Gastroesophageal sphincter (tissue), 4 donors: ENCODE measurements at regions not wholly inside any gene's neighbourhood (a gene's known extent, or its start where the extent isn't known, plus 50 kb on each side); places are given as distances from the start of the nearest gene placed in this dataset.

Experiments used
- ATAC-seq: fragments of 150-250 bp; one replicate; pipeline ENCODE4 v1.9.1; 2016; ENCODE audit warnings: mild to moderate bottlenecking, moderate library complexity
- H3K27ac ChIP-seq, 4 donors: fragments of 200-600 bp; sonication (generic) in 3 of 4; 1 replicate in 3 of 4; 2 replicates in 1 of 4; pipeline ENCODE4 v1.5.1; 2016 to 2019
- H3K27me3 ChIP-seq: fragments of 200-600 bp; sonication (generic); one replicate; pipeline ENCODE4 v1.5.1; 2019
- H3K36me3 ChIP-seq, 2 donors: fragments of 200-600 bp; sonication (generic); one replicate each; pipeline ENCODE4 v1.5.1; 2019; ENCODE audit warnings: control low read depth in 1 of 2
- H3K4me1 ChIP-seq, 3 donors: fragments of 200-600 bp; sonication (generic); 1 replicate in 2 of 3; 2 replicates in 1 of 3; pipeline ENCODE4 v1.5.1; 2016 to 2019; ENCODE audit warnings: control low read depth in 2 of 3
- H3K4me3 ChIP-seq, 2 donors: fragments of 200-600 bp; sonication (generic); one replicate each; pipeline ENCODE4 v1.5.1; 2019; ENCODE audit warnings: mild to moderate bottlenecking in 1 of 2, moderate library complexity in 1 of 2
- H3K9me3 ChIP-seq, 3 donors: fragments of 200-600 bp; sonication (generic); one replicate each; pipeline ENCODE4 v1.5.1; 2017 to 2019; ENCODE audit warnings: control low read depth in 2 of 3
- CTCF ChIP-seq, 4 experiments: fragments of 200-600 bp in 2 of 4; fragments of 450-650 bp in 2 of 4; sonication (generic) in 1 of 4; IDR thresholded peaks; one replicate each; pipeline ENCODE4 v1.5.1; 2017 to 2019; ENCODE audit warnings: antibody characterized with exemption in 4 of 4, mild to moderate bottlenecking in 2 of 4, moderate library complexity in 2 of 4
- EP300 ChIP-seq: sonication (generic); formaldehyde crosslinking; IDR thresholded peaks from one replicate; pipeline ENCODE4 v1.6.1; 2017; ENCODE audit warnings: antibody characterized with exemption, mild to moderate bottlenecking
- POLR2A ChIP-seq, 2 donors: fragments of 450-650 bp; IDR thresholded peaks; one replicate each; pipeline ENCODE4 v1.6.1; 2017; ENCODE audit warnings: antibody characterized with exemption in 2 of 2, mild to moderate bottlenecking in 2 of 2, moderate library complexity in 1 of 2
- POLR2AphosphoS5 ChIP-seq: sonication (generic); formaldehyde crosslinking; IDR thresholded peaks from one replicate; pipeline ENCODE4 v1.6.1; 2017; ENCODE audit warnings: antibody characterized with exemption
- WGBS, 2 donors: methylation state at CpG; one replicate each; pipeline ENCODE4 v1.1.5; 2018; ENCODE audit warnings: low coverage in 1 of 2; 5-methylcytosine and 5-hydroxymethylcytosine counted together

GRCh38 chr5:107100121-107100520, 570.6 kb downstream of the EFNA5 start:
- no peak for ATAC-seq
- Histone ChIP-seq H3K9me3 (peaks cover 0 to 5% (median 0%) of the 10 kb centered on the region in 3 donors), H3K4me1 (no peaks in the 10 kb centered on the region), H3K4me3 (no peak overlapping the region), H3K27me3 (no peaks in the 10 kb centered on the region), H3K36me3 (no peaks in the 10 kb centered on the region), H3K27ac (no peak overlapping the region)
- TF ChIP-seq EP300 (no peak), POLR2AphosphoS5 (no peak), CTCF (IDR thresholded peaks at IDR 0.05) (no peak), POLR2A (IDR thresholded peaks at IDR 0.05) (no peak)
- WGBS, 2 donors, result 66 to 72% methylated on average over 3 of the region's 3 CpGs

GRCh38 chr5:107099506-107099905, 571.2 kb downstream of the EFNA5 start:
- 84 to 86% methylated on average over 4 of the region's 4 CpGs for WGBS, 2 donors
- H3K9me3 ChIP-seq, result peaks cover 0 to 10% (median 0%) of the 10 kb centered on the region in 3 donors
- H3K4me1 ChIP-seq, result no peaks in the 10 kb centered on the region
- TF ChIP-seq POLR2AphosphoS5, result no peak
- no peak for TF ChIP-seq POLR2A (IDR thresholded peaks at IDR 0.05)
- TF ChIP-seq CTCF (IDR thresholded peaks at IDR 0.05), result no peak
- no peak for TF ChIP-seq EP300
- ATAC-seq, result no peak
- no peaks in the 10 kb centered on the region for H3K36me3 ChIP-seq
- no peaks in the 10 kb centered on the region for H3K27me3 ChIP-seq
- H3K4me3 ChIP-seq, result no peak overlapping the region
- no peak overlapping the region for H3K27ac ChIP-seq

GRCh38 chr5:107092695-107093094, 578.0 kb downstream of the EFNA5 start:
- Histone ChIP-seq H3K27ac (no peak overlapping the region), H3K4me1 (peaks cover 0 to 12% (median 0%) of the 10 kb centered on the region in 3 donors), H3K27me3 (no peaks in the 10 kb centered on the region), H3K9me3 (peaks cover 0 to 20% (median 0%) of the 10 kb centered on the region in 3 donors), H3K36me3 (no peaks in the 10 kb centered on the region), H3K4me3 (no peak overlapping the region)
- TF ChIP-seq POLR2AphosphoS5 (no peak), POLR2A (IDR thresholded peaks at IDR 0.05) (no peak)
- ATAC-seq, result no peak

DNA sequence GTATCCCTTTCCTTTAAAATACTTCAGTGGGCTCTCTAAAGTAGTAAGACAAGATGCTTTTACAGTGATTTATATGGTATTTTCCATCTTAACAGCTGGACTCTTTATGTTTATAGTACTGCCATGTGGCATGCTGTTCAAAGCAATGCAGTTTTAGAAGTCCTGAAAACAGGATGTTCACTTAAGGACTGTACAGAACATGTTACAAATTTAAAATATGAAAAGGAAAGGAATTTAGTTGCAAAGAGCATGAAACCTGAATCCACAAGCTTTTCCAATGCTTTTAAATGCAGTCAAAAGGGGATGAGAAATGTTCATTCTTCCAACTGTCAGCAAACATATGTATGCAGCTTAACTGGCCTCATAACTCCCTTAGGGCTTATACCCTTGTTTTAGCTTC, 580.2 kb downstream of the EFNA5 start:
- H3K4me1 ChIP-seq, result peaks cover 0 to 12% (median 0%) of the 10 kb centered on the region in 3 donors
- ATAC-seq, result no peak
- no peaks in the 10 kb centered on the region for H3K36me3 ChIP-seq
- no peak overlapping the region for H3K27ac ChIP-seq
- no peak for TF ChIP-seq POLR2AphosphoS5
- TF ChIP-seq EP300, result no peak
- TF ChIP-seq POLR2A (IDR thresholded peaks at IDR 0.05), result no peak
- no peak for TF ChIP-seq CTCF (IDR thresholded peaks at IDR 0.05)
- no peak overlapping the region for H3K4me3 ChIP-seq
- H3K9me3 ChIP-seq, result peaks cover 0 to 20% (median 0%) of the 10 kb centered on the region in 3 donors
- H3K27me3 ChIP-seq, result no peaks in the 10 kb centered on the region

- TF ChIP-seq POLR2AphosphoS5, result no peak
- TF ChIP-seq POLR2A (IDR thresholded peaks at IDR 0.05), result no peak
- TF ChIP-seq EP300, result no peak
- no peak for TF ChIP-seq CTCF (IDR thresholded peaks at IDR 0.05)
- no peak overlapping the region for H3K27ac ChIP-seq
Measured at GRCh38 chr5:107088907-107089306, 581.8 kb downstream of the EFNA5 start.

More at GRCh38 chr5:107088907-107089306, 581.8 kb downstream of the EFNA5 start:
- Histone ChIP-seq H3K4me3 (no peak overlapping the region), H3K9me3 (peaks cover 0 to 9% (median 0%) of the 10 kb centered on the region in 3 donors), H3K4me1 (peaks cover 0 to 12% (median 0%) of the 10 kb centered on the region in 3 donors), H3K27me3 (no peaks in the 10 kb centered on the region), H3K36me3 (no peaks in the 10 kb centered on the region)
- WGBS, 2 donors, result 83 to 94% methylated on average over 1 of the region's 1 CpG
- no peak for ATAC-seq
